GM23338 (cell line): ENCODE measurements at regions not wholly inside any gene's neighbourhood (a gene's known extent, or its start where the extent isn't known, plus 50 kb on each side); places are given as distances from the start of the nearest gene placed in this dataset.

ENCODE experiments used
- ATAC-seq: fragments of 200-7000 bp; cut with Tn5 transposase; 3 replicates; pipeline ENCODE4 v1.9.1; 2020
- DNase-seq: peaks from one replicate; pipeline ENCODE4 v3.0.0-alpha.2; 2015; ENCODE audit warnings: low spot score
- H2AFZ ChIP-seq: fragments of 200-600 bp; sonication (generic); 2 replicates; pipeline ENCODE4 v1.8.0; 2016; ENCODE audit warnings: antibody characterized with exemption, mild to moderate bottlenecking, moderate library complexity
- H3F3A ChIP-seq: fragments of 200-600 bp; sonication (generic); replicated peaks from 2 replicates; pipeline ENCODE4 v1.8.0; 2017; ENCODE audit warnings: antibody characterized with exemption, mixed run types, low read depth
- H3K27ac ChIP-seq: fragments of 200-600 bp; sonication (generic); 2 replicates; pipeline ENCODE4 v1.6.1; 2016; ENCODE audit warnings: low read depth
- H3K27me3 ChIP-seq: fragments of 200-600 bp; sonication (generic); 2 replicates; pipeline ENCODE4 v1.8.0; 2016; ENCODE audit warnings: mild to moderate bottlenecking, mixed run types, moderate library complexity; ENCODE audit not compliant: insufficient read depth
- H3K36me3 ChIP-seq: fragments of 200-600 bp; sonication (generic); 2 replicates; pipeline ENCODE4 v1.8.0; 2016; ENCODE audit warnings: mild to moderate bottlenecking; ENCODE audit not compliant: insufficient read depth
- H3K4me1 ChIP-seq: fragments of 200-600 bp; sonication (generic); 2 replicates; pipeline ENCODE4 v1.8.0; 2016; ENCODE audit warnings: mild to moderate bottlenecking, moderate library complexity; ENCODE audit not compliant: insufficient read depth
- H3K4me2 ChIP-seq: fragments of 200-600 bp; sonication (generic); 2 replicates; pipeline ENCODE4 v1.7.1; 2017; ENCODE audit warnings: mixed run types
- H3K4me3 ChIP-seq: fragments of 200-600 bp; sonication (generic); 2 replicates; pipeline ENCODE4 v1.6.1; 2016; ENCODE audit warnings: mixed run types
- H3K79me2 ChIP-seq: fragments of 200-600 bp; sonication (generic); replicated peaks from 2 replicates; pipeline ENCODE4 v1.8.0; 2017; ENCODE audit warnings: mild to moderate bottlenecking; ENCODE audit not compliant: insufficient read depth
- H3K9me2 ChIP-seq: fragments of 200-600 bp; sonication (generic); 2 replicates; pipeline ENCODE4 v1.8.0; 2017; ENCODE audit not compliant: insufficient read depth
- H4K20me1 ChIP-seq: fragments of 200-600 bp; sonication (generic); replicated peaks from 2 replicates; pipeline ENCODE4 v1.8.0; 2017; ENCODE audit warnings: mild to moderate bottlenecking; ENCODE audit not compliant: insufficient read depth
- H3K27ac Mint-ChIP-seq: 2 replicates; pipeline ENCODE4 v1.8.0; 2020; ENCODE audit warnings: inconsistent platforms, mild to moderate bottlenecking, moderate library complexity, mixed read lengths
- H3K27me3 Mint-ChIP-seq: 3 replicates; pipeline ENCODE4 v1.8.0; 2022; ENCODE audit warnings: low read depth, mild to moderate bottlenecking, moderate library complexity, mixed read lengths, inconsistent platforms; ENCODE audit not compliant: insufficient read depth, poor library complexity
- H3K36me3 Mint-ChIP-seq: 3 replicates; pipeline ENCODE4 v1.8.0; 2021; ENCODE audit warnings: low read depth, mild to moderate bottlenecking, inconsistent platforms, moderate library complexity, mixed read lengths
- H3K4me1 Mint-ChIP-seq: 3 replicates; pipeline ENCODE4 v1.8.0; 2020; ENCODE audit warnings: mild to moderate bottlenecking, inconsistent platforms, mixed read lengths
- H3K4me3 Mint-ChIP-seq: 3 replicates; pipeline ENCODE4 v1.8.0; 2021; ENCODE audit warnings: moderate library complexity, mild to moderate bottlenecking, inconsistent platforms, mixed read lengths
- H3K9me3 Mint-ChIP-seq: 3 replicates; pipeline ENCODE4 v1.8.0; 2020; ENCODE audit warnings: moderate library complexity, mild to moderate bottlenecking, inconsistent platforms, mixed read lengths
- CREB1 ChIP-seq: fragments of 250-450 bp; sonication (Bioruptor Pico); IDR thresholded peaks from 2 replicates; pipeline ENCODE4 v1.5.0; 2020; ENCODE audit warnings: low read depth, mild to moderate bottlenecking, moderate library complexity
- EZH2 ChIP-seq: fragments of 200-600 bp; sonication (generic); IDR thresholded peaks from one replicate; pipeline ENCODE4 v1.8.0; 2017; ENCODE audit warnings: antibody characterized with exemption, mild to moderate bottlenecking, low read depth; ENCODE audit not compliant: unreplicated experiment
- EZH2phosphoT487 ChIP-seq: fragments of 200-600 bp; sonication (generic); IDR thresholded peaks from one replicate; pipeline ENCODE4 v1.8.1; 2018; ENCODE audit warnings: antibody characterized with exemption; ENCODE audit not compliant: unreplicated experiment
- JUNB ChIP-seq: IDR thresholded peaks from one replicate; pipeline ENCODE4 v1.6.1; 2016; ENCODE audit warnings: antibody characterized with exemption; ENCODE audit not compliant: unreplicated experiment
- NANOG ChIP-seq: IDR thresholded peaks from 2 replicates; pipeline ENCODE4 v1.6.1; 2016; ENCODE audit warnings: antibody characterized with exemption, borderline replicate concordance
- POLR2AphosphoS5 ChIP-seq: IDR thresholded peaks from 2 replicates; pipeline ENCODE4 v1.6.1; 2016; ENCODE audit warnings: antibody characterized with exemption, low read depth
- REST ChIP-seq: IDR thresholded peaks from one replicate; pipeline ENCODE4 v1.6.1; 2018; ENCODE audit warnings: antibody characterized with exemption; ENCODE audit not compliant: unreplicated experiment
- STAT1 ChIP-seq: IDR thresholded peaks from one replicate; pipeline ENCODE4 v1.6.1; 2016; ENCODE audit warnings: antibody characterized with exemption; ENCODE audit not compliant: unreplicated experiment
- ZNF114 ChIP-seq: fragments of 250-450 bp; sonication (Bioruptor Pico); IDR thresholded peaks from 2 replicates; pipeline ENCODE4 v1.5.0; 2020; ENCODE audit warnings: mild to moderate bottlenecking, moderate library complexity
- ZNF331 ChIP-seq: fragments of 250-450 bp; sonication (Bioruptor Pico); IDR thresholded peaks from 2 replicates; pipeline ENCODE4 v1.5.0; 2020; ENCODE audit warnings: low read depth, mild to moderate bottlenecking, moderate library complexity
- ZNF462 ChIP-seq: fragments of 250-450 bp; sonication (Bioruptor Pico); IDR thresholded peaks from 2 replicates; pipeline ENCODE4 v1.5.0; 2020; ENCODE audit warnings: mild to moderate bottlenecking, moderate library complexity
- TF ChIP-seq, protein P1 (sequence below): IDR thresholded peaks from 2 replicates; pipeline ENCODE4 v1.6.1; 2016; ENCODE audit warnings: antibody characterized with exemption
- TF ChIP-seq, protein P2 (sequence below), 2 experiments: fragments of 200-600 bp in 1 of 2; sonication (generic) in 1 of 2; conservative IDR thresholded peaks; 2 replicates each; pipeline versions ENCODE4 v1.5.1 to v1.6.1; 2016 to 2017; ENCODE audit warnings: antibody characterized with exemption in 2 of 2, low read depth in 2 of 2, mild to moderate bottlenecking in 2 of 2, moderate library complexity in 1 of 2

- peaks cover 37% of the 10 kb centered on the region for H3K4me1 Mint-ChIP-seq
- ATAC-seq (no peak), DNase-seq (no peak)
- H4K20me1 ChIP-seq: no peaks in the 10 kb centered on the region
- H3K27ac ChIP-seq: no peak overlapping the region
- H3K4me2 ChIP-seq: no peak overlapping the region
- TF ChIP-seq POLR2AphosphoS5 (no peak), JUNB (no peak), ZNF114 (CRISPR knock-in tag) (no peak), REST (no peak), EZH2 (no peak), STAT1 (no peak), ZNF462 (CRISPR knock-in tag) (no peak), ZNF331 (no peak), CREB1 (CRISPR knock-in tag) (no peak), NANOG (no peak), EZH2phosphoT487 (no peak)
- TF ChIP-seq, protein P1, sequence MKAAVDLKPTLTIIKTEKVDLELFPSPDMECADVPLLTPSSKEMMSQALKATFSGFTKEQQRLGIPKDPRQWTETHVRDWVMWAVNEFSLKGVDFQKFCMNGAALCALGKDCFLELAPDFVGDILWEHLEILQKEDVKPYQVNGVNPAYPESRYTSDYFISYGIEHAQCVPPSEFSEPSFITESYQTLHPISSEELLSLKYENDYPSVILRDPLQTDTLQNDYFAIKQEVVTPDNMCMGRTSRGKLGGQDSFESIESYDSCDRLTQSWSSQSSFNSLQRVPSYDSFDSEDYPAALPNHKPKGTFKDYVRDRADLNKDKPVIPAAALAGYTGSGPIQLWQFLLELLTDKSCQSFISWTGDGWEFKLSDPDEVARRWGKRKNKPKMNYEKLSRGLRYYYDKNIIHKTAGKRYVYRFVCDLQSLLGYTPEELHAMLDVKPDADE: no peak
- TF ChIP-seq, protein P2, sequence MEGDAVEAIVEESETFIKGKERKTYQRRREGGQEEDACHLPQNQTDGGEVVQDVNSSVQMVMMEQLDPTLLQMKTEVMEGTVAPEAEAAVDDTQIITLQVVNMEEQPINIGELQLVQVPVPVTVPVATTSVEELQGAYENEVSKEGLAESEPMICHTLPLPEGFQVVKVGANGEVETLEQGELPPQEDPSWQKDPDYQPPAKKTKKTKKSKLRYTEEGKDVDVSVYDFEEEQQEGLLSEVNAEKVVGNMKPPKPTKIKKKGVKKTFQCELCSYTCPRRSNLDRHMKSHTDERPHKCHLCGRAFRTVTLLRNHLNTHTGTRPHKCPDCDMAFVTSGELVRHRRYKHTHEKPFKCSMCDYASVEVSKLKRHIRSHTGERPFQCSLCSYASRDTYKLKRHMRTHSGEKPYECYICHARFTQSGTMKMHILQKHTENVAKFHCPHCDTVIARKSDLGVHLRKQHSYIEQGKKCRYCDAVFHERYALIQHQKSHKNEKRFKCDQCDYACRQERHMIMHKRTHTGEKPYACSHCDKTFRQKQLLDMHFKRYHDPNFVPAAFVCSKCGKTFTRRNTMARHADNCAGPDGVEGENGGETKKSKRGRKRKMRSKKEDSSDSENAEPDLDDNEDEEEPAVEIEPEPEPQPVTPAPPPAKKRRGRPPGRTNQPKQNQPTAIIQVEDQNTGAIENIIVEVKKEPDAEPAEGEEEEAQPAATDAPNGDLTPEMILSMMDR (conservative IDR thresholded peaks at IDR 0.05; ENCODE audit: low read depth in 2 of 2): no peak
- H2AFZ ChIP-seq: no peak overlapping the region
- no peak overlapping the region for H3K27ac Mint-ChIP-seq
- no peaks in the 10 kb centered on the region for H3K27me3 ChIP-seq
- H3K4me1 ChIP-seq: peaks cover 27% of the 10 kb centered on the region
- peaks cover 18% of the 10 kb centered on the region for H3K27me3 Mint-ChIP-seq
- H3K9me3 Mint-ChIP-seq: peaks cover 7% of the 10 kb centered on the region; the same call in 2 of the 3 replicates
- no peaks in the 10 kb centered on the region for H3K79me2 ChIP-seq
- no peak overlapping the region for H3K4me3 ChIP-seq
- no peaks in the 10 kb centered on the region for H3K36me3 ChIP-seq
- H3K4me3 Mint-ChIP-seq: no peak overlapping the region
- H3K36me3 Mint-ChIP-seq: 0 out of 3 replicates have a peak, but pooled peaks cover 5% of the 10 kb centered on the region
- peaks cover 9% of the 10 kb centered on the region for H3K9me2 ChIP-seq
- H3F3A ChIP-seq: no peaks in the 10 kb centered on the region
These were observed 212.5 kb downstream of the TOMM20 start for GRCh38 chr1:234915924-234916675.
